Ectodermal cell (in vitro differentiated cells): ENCODE measurements at regions not wholly inside any gene's neighbourhood (a gene's known extent, or its start where the extent isn't known, plus 50 kb on each side); places are given as distances from the start of the nearest gene placed in this dataset.

Experiments
- H3K27ac ChIP-seq: 2 replicates; pipeline ENCODE4 v1.7.0; 2013; ENCODE audit warnings: mild to moderate bottlenecking, low read depth, low read length; ENCODE audit not compliant: insufficient read depth, poor library complexity, severe bottlenecking
- H3K27me3 ChIP-seq: 2 replicates; pipeline ENCODE4 v1.7.0; 2013; ENCODE audit warnings: mild to moderate bottlenecking, low read length; ENCODE audit not compliant: insufficient read depth, control insufficient read depth, poor library complexity, severe bottlenecking
- H3K36me3 ChIP-seq: one replicate; pipeline ENCODE4 v1.7.0; 2013; ENCODE audit warnings: low read length; ENCODE audit not compliant: control insufficient read depth, insufficient read depth
- H3K4me1 ChIP-seq: one replicate; pipeline ENCODE4 v1.7.0; 2013; ENCODE audit warnings: low read length; ENCODE audit not compliant: control insufficient read depth, insufficient read depth
- H3K4me3 ChIP-seq: 2 replicates; pipeline ENCODE4 v1.7.0; 2013; ENCODE audit warnings: low read depth, low read length, control low read depth; ENCODE audit not compliant: insufficient read depth
- H3K9me3 ChIP-seq: 2 replicates; pipeline ENCODE4 v1.7.0; 2013; ENCODE audit warnings: mild to moderate bottlenecking, low read length, moderate library complexity; ENCODE audit not compliant: control insufficient read depth
- WGBS, 2 experiments: methylation state at CpG; one replicate each; pipeline ENCODE4 v1.1.7; 2013; ENCODE audit warnings: missing lambda C conversion rate in 2 of 2; 5-methylcytosine and 5-hydroxymethylcytosine counted together

DNA sequence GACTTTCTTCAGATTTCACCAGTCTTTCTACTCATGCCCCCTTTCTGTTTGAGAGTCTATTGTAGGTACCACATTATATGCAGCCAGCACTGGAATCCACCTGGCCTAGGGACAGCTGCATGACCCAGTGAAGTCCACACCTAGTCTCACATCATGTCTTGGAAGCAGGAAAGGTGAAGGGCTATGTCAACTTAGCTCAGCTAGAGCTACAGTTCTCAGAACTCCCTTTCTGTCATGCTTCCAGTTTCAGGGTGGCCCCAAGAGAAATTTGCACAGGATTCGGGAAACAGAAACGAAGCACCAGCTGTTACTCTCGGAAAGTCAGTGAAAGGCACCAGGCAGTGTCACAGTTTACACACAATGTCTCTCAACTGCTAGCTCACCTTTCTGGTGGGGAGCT is 51.6 kb upstream of the NLRP1 start:
- H3K9me3 ChIP-seq, result no peaks in the 10 kb centered on the region
- H3K4me3 ChIP-seq, result no peak overlapping the region
- no peak overlapping the region for H3K27ac ChIP-seq
- no peaks in the 10 kb centered on the region for H3K36me3 ChIP-seq
- H3K27me3 ChIP-seq, result no peaks in the 10 kb centered on the region
- no peaks in the 10 kb centered on the region for H3K4me1 ChIP-seq
- 89 to 92% methylated on average over 3 of the region's 3 CpGs for WGBS, 2 experiments

DNA sequence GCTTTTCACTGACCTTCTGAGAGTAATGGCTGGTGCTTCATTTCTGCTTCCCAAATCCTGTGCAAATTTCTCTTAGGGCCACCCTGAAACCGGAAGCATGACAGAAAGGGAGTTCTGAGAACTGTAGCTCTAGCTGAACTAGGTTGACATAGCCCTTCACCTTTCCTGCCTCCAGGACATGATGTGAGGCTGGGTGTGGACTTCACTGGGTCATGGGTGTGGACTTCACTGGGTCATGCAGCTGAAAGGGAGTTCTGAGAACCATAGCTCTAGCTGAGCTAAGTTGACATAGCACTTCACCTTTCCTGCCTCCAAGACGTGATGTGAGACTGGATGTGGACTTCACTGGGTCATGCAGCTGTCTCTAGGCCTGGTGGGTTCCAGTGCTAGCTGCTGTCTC is 54.3 kb upstream of the NLRP1 start:
- Histone ChIP-seq H3K4me3 (no peak overlapping the region), H3K9me3 (no peaks in the 10 kb centered on the region), H3K27ac (no peak overlapping the region), H3K4me1 (no peaks in the 10 kb centered on the region), H3K27me3 (no peaks in the 10 kb centered on the region), H3K36me3 (no peaks in the 10 kb centered on the region)
- 80 to 82% methylated on average over 2 of the region's 2 CpGs for WGBS, 2 experiments

DNA sequence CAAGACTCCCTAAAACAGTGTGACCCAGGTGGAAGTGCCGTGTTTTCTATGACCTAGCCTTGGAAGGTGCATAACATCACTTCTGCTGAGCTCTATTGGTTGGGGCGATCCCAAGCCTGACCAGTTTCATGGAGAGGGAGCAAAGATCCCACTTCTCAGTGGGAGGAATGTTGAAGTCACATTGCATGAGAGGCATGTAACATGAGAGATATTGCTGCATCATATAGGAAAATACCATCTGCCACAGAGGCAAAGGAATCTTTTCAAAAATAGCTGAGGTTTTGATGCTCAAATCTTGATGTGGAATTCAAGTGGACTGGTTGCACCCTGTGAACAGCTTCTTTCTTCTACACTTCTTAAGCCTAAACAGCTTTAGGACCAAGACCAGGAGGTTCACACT is 56.4 kb upstream of the NLRP1 start:
- no peaks in the 10 kb centered on the region for H3K9me3 ChIP-seq
- WGBS, 2 experiments, result 93 to 94% methylated on average over 2 of the region's 2 CpGs
- no peak overlapping the region for H3K27ac ChIP-seq
- H3K36me3 ChIP-seq, result no peaks in the 10 kb centered on the region
- no peaks in the 10 kb centered on the region for H3K4me1 ChIP-seq
- H3K27me3 ChIP-seq, result no peaks in the 10 kb centered on the region
- no peak overlapping the region for H3K4me3 ChIP-seq

DNA sequence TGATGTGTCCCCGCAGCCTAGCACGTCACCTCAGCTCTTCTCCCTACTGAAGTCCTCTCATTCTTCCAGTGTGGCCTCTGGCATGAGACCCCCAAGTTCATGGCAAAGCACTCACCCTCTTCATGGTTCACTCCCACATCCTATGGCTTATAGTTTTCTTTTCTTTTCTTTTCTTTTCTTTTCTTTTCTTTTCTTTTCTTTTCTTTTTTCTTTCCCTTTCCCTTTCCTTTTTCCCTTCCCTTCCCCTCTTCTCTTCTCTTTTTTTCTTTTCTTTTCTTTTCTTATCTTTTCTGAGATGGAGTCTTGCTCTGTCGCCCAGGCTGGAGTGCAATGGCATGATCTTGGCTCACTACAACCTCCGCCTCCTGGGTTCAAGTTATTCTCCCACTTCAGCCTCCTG is 58.4 kb upstream of the NLRP1 start:
- H3K27ac ChIP-seq, result no peak overlapping the region
- WGBS, 2 experiments, result 93 to 95% methylated on average over 4 of the region's 4 CpGs

DNA sequence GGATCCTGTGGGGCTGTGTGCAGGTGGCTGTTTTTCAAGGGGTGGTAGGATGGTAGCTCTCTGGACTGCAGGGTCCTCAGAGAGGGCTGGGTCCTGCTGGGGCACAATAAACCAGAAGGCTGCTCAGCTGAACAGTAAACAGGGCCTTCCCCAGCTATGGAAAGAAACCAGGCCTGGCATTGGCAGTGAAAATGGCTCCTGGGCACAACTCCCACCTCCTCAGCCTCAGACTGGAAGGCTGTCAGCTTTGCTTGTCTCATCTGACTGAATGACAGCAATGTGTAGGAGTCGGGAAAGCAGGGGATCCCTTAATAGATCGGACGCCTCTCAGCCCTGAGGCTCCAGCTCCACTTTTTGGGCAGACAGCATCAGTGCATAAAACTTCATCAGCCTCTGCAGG is 59.8 kb upstream of the NLRP1 start:
- Histone ChIP-seq H3K27ac (no peak overlapping the region), H3K9me3 (no peaks in the 10 kb centered on the region), H3K4me1 (no peaks in the 10 kb centered on the region), H3K36me3 (no peaks in the 10 kb centered on the region), H3K4me3 (no peak overlapping the region), H3K27me3 (no peaks in the 10 kb centered on the region)
- WGBS, 2 experiments, result 73 to 79% methylated on average over 3 of the region's 3 CpGs

More for the DNA sequence above, 58.4 kb upstream of the NLRP1 start:
- Histone ChIP-seq H3K4me3 (no peak overlapping the region), H3K27me3 (no peaks in the 10 kb centered on the region), H3K9me3 (no peaks in the 10 kb centered on the region), H3K4me1 (no peaks in the 10 kb centered on the region), H3K36me3 (no peaks in the 10 kb centered on the region)

DNA sequence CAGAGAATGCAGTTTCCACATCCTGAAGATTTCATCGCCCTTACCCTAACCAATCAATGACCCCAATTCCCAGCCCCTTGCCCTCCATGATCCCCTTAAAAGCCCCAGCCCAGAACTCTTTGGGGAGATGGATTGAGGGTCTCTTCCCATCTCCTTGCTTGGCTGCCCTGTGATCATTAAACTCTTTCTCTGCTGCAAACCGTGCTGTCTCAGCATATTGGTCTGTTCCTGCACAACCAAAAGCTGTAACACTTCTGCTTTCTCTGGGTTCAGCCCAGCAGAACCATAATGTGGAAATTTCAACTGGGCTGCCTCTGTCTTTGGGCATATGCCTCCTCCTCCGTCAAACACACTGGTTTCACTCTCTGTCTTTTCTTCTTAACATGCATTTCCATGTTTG is 67.0 kb upstream of the NLRP1 start:
- no peak overlapping the region for H3K4me3 ChIP-seq
- H3K4me1 ChIP-seq, result no peaks in the 10 kb centered on the region
- WGBS, 2 experiments, result 73 to 74% methylated on average over 3 of the region's 3 CpGs
- H3K27me3 ChIP-seq, result no peaks in the 10 kb centered on the region
- H3K9me3 ChIP-seq, result no peaks in the 10 kb centered on the region
- H3K36me3 ChIP-seq, result no peaks in the 10 kb centered on the region
- no peak overlapping the region for H3K27ac ChIP-seq

DNA sequence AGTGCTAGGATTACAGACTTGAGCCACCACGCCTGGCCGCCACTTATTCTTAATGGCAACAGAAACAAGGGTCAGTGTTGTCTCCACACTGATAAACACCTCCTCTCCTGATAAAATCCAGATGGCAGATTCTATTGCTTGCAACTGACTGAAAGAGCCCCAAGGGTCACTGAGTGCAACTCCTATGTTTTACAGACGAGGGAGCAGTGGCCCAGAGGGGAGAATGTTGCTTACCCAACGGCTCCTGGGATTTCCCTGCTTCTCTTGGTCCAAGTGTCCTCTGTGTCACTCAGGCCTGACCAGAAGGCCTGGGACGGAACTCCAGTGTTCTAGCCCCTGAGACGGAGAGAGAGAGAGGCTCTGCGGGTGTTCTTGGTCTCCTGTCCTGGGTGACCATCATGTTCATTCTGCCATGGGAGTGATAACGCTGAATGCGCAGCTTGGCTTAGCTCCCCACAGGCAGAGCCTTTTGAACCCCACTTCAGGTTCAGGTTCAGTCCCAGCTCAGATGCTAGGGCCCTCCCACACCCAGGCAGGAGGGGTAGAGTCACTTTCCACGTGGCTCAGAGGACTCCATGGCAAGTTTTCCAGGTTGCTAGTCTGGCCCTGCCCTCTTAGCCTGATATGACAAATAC is 77.3 kb upstream of the NLRP1 start:
- no peaks in the 10 kb centered on the region for H3K36me3 ChIP-seq
- H3K9me3 ChIP-seq, result no peaks in the 10 kb centered on the region
- no peaks in the 10 kb centered on the region for H3K27me3 ChIP-seq
- H3K4me3 ChIP-seq, result no peak overlapping the region
- H3K4me1 ChIP-seq, result no peaks in the 10 kb centered on the region
- 82 to 84% methylated on average over 10 of the region's 10 CpGs for WGBS, 2 experiments
- no peak overlapping the region for H3K27ac ChIP-seq

DNA sequence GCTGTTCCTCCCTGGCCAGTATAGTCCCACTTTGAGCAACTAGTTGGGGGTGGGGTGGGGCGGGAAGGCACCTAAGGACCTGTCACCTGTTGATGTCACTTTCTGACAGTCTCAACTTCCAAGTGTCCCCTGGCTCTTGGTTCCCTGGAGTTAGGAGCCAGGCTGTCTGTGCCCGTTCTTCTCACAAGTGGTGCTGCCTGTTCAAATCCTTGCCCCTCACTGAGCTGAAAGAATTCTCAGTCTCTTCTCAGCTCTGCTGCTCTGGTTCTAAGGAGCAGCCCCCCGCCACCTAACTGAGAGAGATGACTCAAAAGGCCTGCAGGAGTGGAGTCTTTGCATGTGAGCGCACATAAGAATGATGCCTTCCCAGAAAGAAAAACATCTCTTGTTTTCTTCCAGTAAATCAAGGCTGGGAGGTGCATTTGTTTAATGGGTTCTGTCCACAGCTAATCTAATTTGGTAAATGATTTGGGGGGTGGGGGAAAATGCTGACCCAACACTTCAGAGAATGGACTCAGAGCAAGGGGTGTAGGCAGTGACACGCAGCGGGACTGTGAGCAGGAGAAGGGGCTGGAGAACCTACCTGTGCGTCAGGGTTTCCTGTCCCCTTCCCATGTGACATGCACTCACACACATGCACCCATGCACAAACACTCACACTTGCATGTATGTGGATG is 78.2 kb upstream of the NLRP1 start:
- WGBS, 2 experiments, result 75 to 76% methylated on average over 7 of the region's 7 CpGs
- no peak overlapping the region for H3K27ac ChIP-seq
- H3K4me3 ChIP-seq, result no peak overlapping the region
- H3K4me1 ChIP-seq, result no peaks in the 10 kb centered on the region
- H3K9me3 ChIP-seq, result no peaks in the 10 kb centered on the region
- no peaks in the 10 kb centered on the region for H3K27me3 ChIP-seq
- H3K36me3 ChIP-seq, result no peaks in the 10 kb centered on the region

DNA sequence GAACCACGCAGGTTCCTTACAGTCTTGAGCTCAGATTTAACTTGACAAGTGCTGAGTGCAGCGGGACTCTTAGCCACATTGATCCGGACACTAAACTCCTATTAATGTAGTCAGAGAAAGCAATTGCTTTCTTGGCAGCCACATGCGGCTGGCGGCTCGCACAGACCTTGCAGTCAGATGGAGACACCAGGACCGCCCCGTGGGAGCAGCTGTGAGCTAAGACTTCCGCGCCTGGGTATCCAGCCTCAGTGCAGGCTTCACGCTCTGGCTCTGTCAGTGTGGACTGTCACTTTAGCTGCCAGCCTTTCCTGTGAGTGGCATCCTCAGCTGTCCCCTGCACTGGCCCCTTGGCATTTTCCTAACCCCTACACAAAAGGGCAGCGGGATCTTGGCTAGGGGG is 80.9 kb upstream of the NLRP1 start:
- no peak overlapping the region for H3K27ac ChIP-seq
- 88 to 90% methylated on average over 12 of the region's 12 CpGs for WGBS, 2 experiments
- no peaks in the 10 kb centered on the region for H3K9me3 ChIP-seq
- H3K27me3 ChIP-seq, result no peaks in the 10 kb centered on the region
- H3K4me1 ChIP-seq, result no peaks in the 10 kb centered on the region
- H3K36me3 ChIP-seq, result no peaks in the 10 kb centered on the region
- H3K4me3 ChIP-seq, result no peak overlapping the region

DNA sequence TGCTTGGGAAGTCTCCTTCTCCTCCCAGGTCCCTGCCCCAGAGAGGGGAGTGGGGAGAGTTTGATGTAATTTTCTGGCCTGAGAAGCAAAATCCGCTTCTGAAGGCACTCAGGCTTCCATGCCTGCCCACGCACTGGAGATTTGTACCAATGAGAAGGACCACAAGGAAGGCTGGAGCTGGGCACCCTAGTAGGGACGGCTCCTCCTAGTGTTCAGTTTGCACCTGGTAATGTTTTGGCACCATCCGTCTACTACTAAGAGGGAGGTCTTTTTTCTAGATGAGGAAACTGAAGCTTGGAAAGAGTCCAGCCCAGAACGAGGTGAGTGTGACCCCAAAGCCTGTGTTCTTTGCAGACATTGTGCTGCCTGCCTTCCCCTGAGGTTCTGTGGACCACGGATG is 83.6 kb upstream of the NLRP1 start:
- H3K27ac ChIP-seq, result no peak overlapping the region
- no peaks in the 10 kb centered on the region for H3K27me3 ChIP-seq
- no peaks in the 10 kb centered on the region for H3K36me3 ChIP-seq
- WGBS, 2 experiments, result 80 to 82% methylated on average over 6 of the region's 6 CpGs
- no peak overlapping the region for H3K4me3 ChIP-seq
- no peaks in the 10 kb centered on the region for H3K9me3 ChIP-seq
- no peaks in the 10 kb centered on the region for H3K4me1 ChIP-seq
